GM23338 (cell line): ENCODE measurements at regions not wholly inside any gene's neighbourhood (a gene's known extent, or its start where the extent isn't known, plus 50 kb on each side); places are given as distances from the start of the nearest gene placed in this dataset.

Source experiments
- ATAC-seq: fragments of 200-7000 bp; cut with Tn5 transposase; 3 replicates; pipeline ENCODE4 v1.9.1; 2020
- DNase-seq: peaks from one replicate; pipeline ENCODE4 v3.0.0-alpha.2; 2015; ENCODE audit warnings: low spot score
- H2AFZ ChIP-seq: fragments of 200-600 bp; sonication (generic); 2 replicates; pipeline ENCODE4 v1.8.0; 2016; ENCODE audit warnings: antibody characterized with exemption, mild to moderate bottlenecking, moderate library complexity
- H3F3A ChIP-seq: fragments of 200-600 bp; sonication (generic); replicated peaks from 2 replicates; pipeline ENCODE4 v1.8.0; 2017; ENCODE audit warnings: antibody characterized with exemption, mixed run types, low read depth
- H3K27ac ChIP-seq: fragments of 200-600 bp; sonication (generic); 2 replicates; pipeline ENCODE4 v1.6.1; 2016; ENCODE audit warnings: low read depth
- H3K27me3 ChIP-seq: fragments of 200-600 bp; sonication (generic); 2 replicates; pipeline ENCODE4 v1.8.0; 2016; ENCODE audit warnings: mild to moderate bottlenecking, mixed run types, moderate library complexity; ENCODE audit not compliant: insufficient read depth
- H3K36me3 ChIP-seq: fragments of 200-600 bp; sonication (generic); 2 replicates; pipeline ENCODE4 v1.8.0; 2016; ENCODE audit warnings: mild to moderate bottlenecking; ENCODE audit not compliant: insufficient read depth
- H3K4me1 ChIP-seq: fragments of 200-600 bp; sonication (generic); 2 replicates; pipeline ENCODE4 v1.8.0; 2016; ENCODE audit warnings: mild to moderate bottlenecking, moderate library complexity; ENCODE audit not compliant: insufficient read depth
- H3K4me2 ChIP-seq: fragments of 200-600 bp; sonication (generic); 2 replicates; pipeline ENCODE4 v1.7.1; 2017; ENCODE audit warnings: mixed run types
- H3K4me3 ChIP-seq: fragments of 200-600 bp; sonication (generic); 2 replicates; pipeline ENCODE4 v1.6.1; 2016; ENCODE audit warnings: mixed run types
- H3K79me2 ChIP-seq: fragments of 200-600 bp; sonication (generic); replicated peaks from 2 replicates; pipeline ENCODE4 v1.8.0; 2017; ENCODE audit warnings: mild to moderate bottlenecking; ENCODE audit not compliant: insufficient read depth
- H3K9me2 ChIP-seq: fragments of 200-600 bp; sonication (generic); 2 replicates; pipeline ENCODE4 v1.8.0; 2017; ENCODE audit not compliant: insufficient read depth
- H4K20me1 ChIP-seq: fragments of 200-600 bp; sonication (generic); replicated peaks from 2 replicates; pipeline ENCODE4 v1.8.0; 2017; ENCODE audit warnings: mild to moderate bottlenecking; ENCODE audit not compliant: insufficient read depth
- H3K27ac Mint-ChIP-seq: 2 replicates; pipeline ENCODE4 v1.8.0; 2020; ENCODE audit warnings: inconsistent platforms, mild to moderate bottlenecking, moderate library complexity, mixed read lengths
- H3K27me3 Mint-ChIP-seq: 3 replicates; pipeline ENCODE4 v1.8.0; 2022; ENCODE audit warnings: low read depth, mild to moderate bottlenecking, moderate library complexity, mixed read lengths, inconsistent platforms; ENCODE audit not compliant: insufficient read depth, poor library complexity
- H3K36me3 Mint-ChIP-seq: 3 replicates; pipeline ENCODE4 v1.8.0; 2021; ENCODE audit warnings: low read depth, mild to moderate bottlenecking, inconsistent platforms, moderate library complexity, mixed read lengths
- H3K4me1 Mint-ChIP-seq: 3 replicates; pipeline ENCODE4 v1.8.0; 2020; ENCODE audit warnings: mild to moderate bottlenecking, inconsistent platforms, mixed read lengths
- H3K4me3 Mint-ChIP-seq: 3 replicates; pipeline ENCODE4 v1.8.0; 2021; ENCODE audit warnings: moderate library complexity, mild to moderate bottlenecking, inconsistent platforms, mixed read lengths
- H3K9me3 Mint-ChIP-seq: 3 replicates; pipeline ENCODE4 v1.8.0; 2020; ENCODE audit warnings: moderate library complexity, mild to moderate bottlenecking, inconsistent platforms, mixed read lengths
- CREB1 ChIP-seq: fragments of 250-450 bp; sonication (Bioruptor Pico); IDR thresholded peaks from 2 replicates; pipeline ENCODE4 v1.5.0; 2020; ENCODE audit warnings: low read depth, mild to moderate bottlenecking, moderate library complexity
- CTCF ChIP-seq, 2 experiments: fragments of 200-600 bp in 1 of 2; sonication (generic) in 1 of 2; conservative IDR thresholded peaks; 2 replicates each; pipeline versions ENCODE4 v1.5.1 to v1.6.1; 2016 to 2017; ENCODE audit warnings: antibody characterized with exemption in 2 of 2, low read depth in 2 of 2, mild to moderate bottlenecking in 2 of 2, moderate library complexity in 1 of 2
- ETS1 ChIP-seq: IDR thresholded peaks from 2 replicates; pipeline ENCODE4 v1.6.1; 2016; ENCODE audit warnings: antibody characterized with exemption
- EZH2 ChIP-seq: fragments of 200-600 bp; sonication (generic); IDR thresholded peaks from one replicate; pipeline ENCODE4 v1.8.0; 2017; ENCODE audit warnings: antibody characterized with exemption, mild to moderate bottlenecking, low read depth; ENCODE audit not compliant: unreplicated experiment
- EZH2phosphoT487 ChIP-seq: fragments of 200-600 bp; sonication (generic); IDR thresholded peaks from one replicate; pipeline ENCODE4 v1.8.1; 2018; ENCODE audit warnings: antibody characterized with exemption; ENCODE audit not compliant: unreplicated experiment
- JUNB ChIP-seq: IDR thresholded peaks from one replicate; pipeline ENCODE4 v1.6.1; 2016; ENCODE audit warnings: antibody characterized with exemption; ENCODE audit not compliant: unreplicated experiment
- NANOG ChIP-seq: IDR thresholded peaks from 2 replicates; pipeline ENCODE4 v1.6.1; 2016; ENCODE audit warnings: antibody characterized with exemption, borderline replicate concordance
- POLR2AphosphoS5 ChIP-seq: IDR thresholded peaks from 2 replicates; pipeline ENCODE4 v1.6.1; 2016; ENCODE audit warnings: antibody characterized with exemption, low read depth
- REST ChIP-seq: IDR thresholded peaks from one replicate; pipeline ENCODE4 v1.6.1; 2018; ENCODE audit warnings: antibody characterized with exemption; ENCODE audit not compliant: unreplicated experiment
- STAT1 ChIP-seq: IDR thresholded peaks from one replicate; pipeline ENCODE4 v1.6.1; 2016; ENCODE audit warnings: antibody characterized with exemption; ENCODE audit not compliant: unreplicated experiment
- ZNF114 ChIP-seq: fragments of 250-450 bp; sonication (Bioruptor Pico); IDR thresholded peaks from 2 replicates; pipeline ENCODE4 v1.5.0; 2020; ENCODE audit warnings: mild to moderate bottlenecking, moderate library complexity
- ZNF331 ChIP-seq: fragments of 250-450 bp; sonication (Bioruptor Pico); IDR thresholded peaks from 2 replicates; pipeline ENCODE4 v1.5.0; 2020; ENCODE audit warnings: low read depth, mild to moderate bottlenecking, moderate library complexity
- ZNF462 ChIP-seq: fragments of 250-450 bp; sonication (Bioruptor Pico); IDR thresholded peaks from 2 replicates; pipeline ENCODE4 v1.5.0; 2020; ENCODE audit warnings: mild to moderate bottlenecking, moderate library complexity

GRCh38 chr1:102252731-102253505 lies 256.2 kb upstream of the OLFM3 start:
- Histone ChIP-seq H3K79me2 (no peaks in the 10 kb centered on the region), H3K4me1 (no peaks in the 10 kb centered on the region), H3F3A (no peaks in the 10 kb centered on the region), H3K4me3 (no peak overlapping the region), H3K9me2 (no peaks in the 10 kb centered on the region), H3K27ac (no peak overlapping the region), H2AFZ (peak overlapping the region; percentile 72), H3K4me2 (no peak overlapping the region), H3K27me3 (no peaks in the 10 kb centered on the region), H3K36me3 (no peaks in the 10 kb centered on the region), H4K20me1 (no peaks in the 10 kb centered on the region)
- Mint-ChIP-seq H3K36me3 (no peaks in the 10 kb centered on the region), H3K9me3 (no peaks in the 10 kb centered on the region), H3K4me1 (no peaks in the 10 kb centered on the region), H3K4me3 (no peak overlapping the region), H3K27me3 (no peaks in the 10 kb centered on the region), H3K27ac (no peak overlapping the region)
- TF ChIP-seq EZH2 (no peak), REST (no peak), ZNF462 (no peak), CTCF (conservative IDR thresholded peaks at IDR 0.05; ENCODE audit: low read depth in 2 of 2) (no peak), CREB1 (CRISPR knock-in tag) (no peak), STAT1 (no peak), EZH2phosphoT487 (no peak), ZNF114 (CRISPR knock-in tag) (no peak), ETS1 (no peak), JUNB (no peak), POLR2AphosphoS5 (no peak), NANOG (no peak), ZNF331 (CRISPR knock-in tag) (no peak)
- ATAC-seq: peak; percentile 28; the same call in 1 of the 3 replicates
- DNase-seq: peak; percentile 8
